ENCODE measurements at regions not wholly inside any gene's neighbourhood (a gene's known extent, or its start where the extent isn't known, plus 50 kb on each side); places are given as distances from the start of the nearest gene placed in this dataset.

- Histone ChIP-seq H3K27me3 (ENCODE audit: insufficient read depth, low read length) (no peaks in the 10 kb centered on the region), H3K4me1 (ENCODE audit: insufficient read depth, low read length) (0 out of 2 replicates have a peak, but pooled peaks cover 3% of the 10 kb centered on the region), H3K4me3 (ENCODE audit: low read length) (no peak overlapping the region), H3K9ac (ENCODE audit: low read depth, low read length) (no peak overlapping the region), H3K27ac (ENCODE audit: low read depth, low read length) (no peak overlapping the region), H3K36me3 (ENCODE audit: insufficient read depth, low read length) (no peaks in the 10 kb centered on the region), H3K9me3 (ENCODE audit: insufficient read depth, low read depth, low read length) (no peaks in the 10 kb centered on the region)
- WGBS: 88% methylated on average over 6 of the region's 6 CpGs
Measured at GRCh38 chr10:21213381-21213780, 312.1 kb downstream of the SKIDA1 start.

GRCh38 chr10:21212912-21213311 is 312.6 kb downstream of the SKIDA1 start:
- 95% methylated on average over 5 of the region's 5 CpGs for WGBS
- no peak overlapping the region for H3K27ac ChIP-seq (ENCODE audit: low read depth, low read length)

DNA sequence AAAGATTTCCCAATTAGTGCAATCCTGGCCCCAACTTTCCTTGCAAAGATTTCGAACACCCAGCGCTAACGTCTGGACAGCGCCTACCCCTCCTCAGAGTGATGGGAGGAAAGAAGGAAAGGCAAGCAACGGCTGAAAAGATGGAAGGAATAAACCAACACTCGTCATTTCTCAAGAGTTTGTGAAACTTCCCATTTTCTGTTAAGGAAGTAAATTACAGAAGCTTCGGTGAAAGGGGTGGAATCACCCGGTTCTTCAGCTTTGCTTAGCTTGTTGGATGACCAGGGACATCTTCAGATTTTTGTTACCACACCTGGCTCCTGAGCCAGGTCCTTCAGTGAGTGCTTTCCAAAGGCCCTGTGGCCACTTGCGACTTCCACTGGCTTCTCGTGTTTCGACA is 313.1 kb downstream of the SKIDA1 start:
- 95% methylated on average over 11 of the region's 11 CpGs for WGBS
- H3K9ac ChIP-seq (ENCODE audit: low read depth, low read length): no peak overlapping the region

More at GRCh38 chr10:21212912-21213311, 312.6 kb downstream of the SKIDA1 start:
- Histone ChIP-seq H3K4me3 (ENCODE audit: low read length) (no peak overlapping the region), H3K9me3 (ENCODE audit: insufficient read depth, low read depth, low read length) (no peaks in the 10 kb centered on the region), H3K36me3 (ENCODE audit: insufficient read depth, low read length) (no peaks in the 10 kb centered on the region), H3K27me3 (ENCODE audit: insufficient read depth, low read length) (no peaks in the 10 kb centered on the region), H3K9ac (ENCODE audit: low read depth, low read length) (no peak overlapping the region), H3K4me1 (ENCODE audit: insufficient read depth, low read length) (0 out of 2 replicates have a peak, but pooled peaks cover 3% of the 10 kb centered on the region)

GRCh38 chr10:21209495-21209894 is 312.4 kb upstream of the NEBL start:
- no peak overlapping the region for H3K9ac ChIP-seq (ENCODE audit: low read depth, low read length)
- H3K27me3 ChIP-seq (ENCODE audit: insufficient read depth, low read length): no peaks in the 10 kb centered on the region
- no peak overlapping the region for H3K27ac ChIP-seq (ENCODE audit: low read depth, low read length)
- no peaks in the 10 kb centered on the region for H3K9me3 ChIP-seq (ENCODE audit: insufficient read depth, low read depth, low read length)
- no peak overlapping the region for H3K4me3 ChIP-seq (ENCODE audit: low read length)
- 93% methylated on average over 4 of the region's 4 CpGs for WGBS
- 0 out of 2 replicates have a peak, but pooled peaks cover 3% of the 10 kb centered on the region for H3K4me1 ChIP-seq (ENCODE audit: insufficient read depth, low read length)
- H3K36me3 ChIP-seq (ENCODE audit: insufficient read depth, low read length): no peaks in the 10 kb centered on the region

More for the DNA sequence above, 313.1 kb downstream of the SKIDA1 start:
- H3K36me3 ChIP-seq (ENCODE audit: insufficient read depth, low read length): no peaks in the 10 kb centered on the region
- 0 out of 2 replicates have a peak, but pooled peaks cover 3% of the 10 kb centered on the region for H3K4me1 ChIP-seq (ENCODE audit: insufficient read depth, low read length)
- no peak overlapping the region for H3K4me3 ChIP-seq (ENCODE audit: low read length)
- no peak overlapping the region for H3K27ac ChIP-seq (ENCODE audit: low read depth, low read length)
- no peaks in the 10 kb centered on the region for H3K9me3 ChIP-seq (ENCODE audit: insufficient read depth, low read depth, low read length)
- H3K27me3 ChIP-seq (ENCODE audit: insufficient read depth, low read length): no peaks in the 10 kb centered on the region

- H3K27ac ChIP-seq (ENCODE audit: low read depth, low read length): no peak overlapping the region
- WGBS: 77% methylated on average over 6 of the region's 7 CpGs
Measured at GRCh38 chr10:21208666-21209316, 311.7 kb upstream of the NEBL start.

DNA sequence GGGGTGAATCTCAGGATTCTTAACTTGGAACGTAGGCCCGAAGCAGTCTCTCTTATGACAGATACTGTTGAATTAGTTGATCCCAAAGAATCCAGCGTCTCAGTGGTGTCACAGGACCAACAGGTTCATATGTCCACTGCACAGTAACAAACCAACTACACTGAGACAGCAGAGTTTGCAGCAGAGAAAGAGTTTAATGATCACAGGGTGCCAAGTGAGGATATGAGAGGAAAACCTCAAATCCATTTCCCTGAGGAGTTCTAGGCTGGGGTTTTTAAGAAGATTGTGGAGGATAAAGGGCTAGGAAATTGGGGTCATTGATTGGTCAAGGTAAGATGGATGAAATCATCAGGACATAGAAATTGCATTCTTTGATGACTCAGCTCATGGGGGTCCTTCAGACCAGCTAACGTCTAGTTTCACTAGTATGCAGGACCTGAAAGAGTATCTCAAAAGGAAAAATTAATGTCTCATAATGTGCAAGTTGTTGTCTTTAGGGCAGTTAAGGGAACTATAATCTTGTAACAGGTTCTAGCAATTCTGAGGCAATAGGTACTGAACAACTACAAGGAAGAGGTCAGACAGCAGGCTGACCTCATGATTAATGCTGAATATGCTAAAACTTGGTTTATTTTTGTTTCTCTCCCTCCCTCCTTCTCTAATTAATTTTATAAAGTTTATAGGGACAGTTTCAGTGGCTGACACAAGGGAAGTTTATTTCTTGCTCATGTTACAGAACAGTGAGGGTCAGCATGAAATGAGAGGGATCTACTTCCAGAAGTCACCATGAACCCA is 310.9 kb upstream of the NEBL start:
- WGBS: 96% methylated on average over 4 of the region's 4 CpGs
- Histone ChIP-seq H3K9ac (ENCODE audit: low read depth, low read length) (no peak overlapping the region), H3K36me3 (ENCODE audit: insufficient read depth, low read length) (no peaks in the 10 kb centered on the region), H3K9me3 (ENCODE audit: insufficient read depth, low read depth, low read length) (no peaks in the 10 kb centered on the region), H3K27me3 (ENCODE audit: insufficient read depth, low read length) (no peaks in the 10 kb centered on the region), H3K4me1 (ENCODE audit: insufficient read depth, low read length) (0 out of 2 replicates have a peak, but pooled peaks cover 3% of the 10 kb centered on the region), H3K27ac (ENCODE audit: low read depth, low read length) (no peak overlapping the region), H3K4me3 (ENCODE audit: low read length) (no peak overlapping the region)

More at GRCh38 chr10:21208666-21209316, 311.7 kb upstream of the NEBL start:
- H3K9ac ChIP-seq (ENCODE audit: low read depth, low read length): no peak overlapping the region
- H3K36me3 ChIP-seq (ENCODE audit: insufficient read depth, low read length): no peaks in the 10 kb centered on the region
- H3K4me3 ChIP-seq (ENCODE audit: low read length): no peak overlapping the region
- 0 out of 2 replicates have a peak, but pooled peaks cover 3% of the 10 kb centered on the region for H3K4me1 ChIP-seq (ENCODE audit: insufficient read depth, low read length)
- no peaks in the 10 kb centered on the region for H3K27me3 ChIP-seq (ENCODE audit: insufficient read depth, low read length)
- no peaks in the 10 kb centered on the region for H3K9me3 ChIP-seq (ENCODE audit: insufficient read depth, low read depth, low read length)

DNA sequence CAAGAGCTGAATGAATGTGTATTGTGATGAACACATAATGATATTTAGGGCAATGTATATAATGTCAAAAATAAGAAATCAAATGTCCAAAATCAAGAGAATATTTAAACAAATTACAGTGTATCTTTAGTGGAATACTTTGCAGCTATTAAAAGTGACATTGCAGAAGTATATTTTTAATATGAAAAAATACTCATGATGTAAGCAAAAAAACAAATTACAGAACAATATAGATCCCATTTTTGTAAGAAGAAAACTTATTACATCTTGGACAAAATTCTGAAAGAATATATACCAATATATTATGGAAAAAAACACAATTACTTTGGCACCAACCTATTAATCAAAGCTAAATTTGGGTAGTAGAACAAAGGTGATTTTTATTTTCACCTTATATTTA is 308.2 kb upstream of the NEBL start:
- H3K27me3 ChIP-seq (ENCODE audit: insufficient read depth, low read length): no peaks in the 10 kb centered on the region
- no peaks in the 10 kb centered on the region for H3K36me3 ChIP-seq (ENCODE audit: insufficient read depth, low read length)
- 0 out of 2 replicates have a peak, but pooled peaks cover 3% of the 10 kb centered on the region for H3K4me1 ChIP-seq (ENCODE audit: insufficient read depth, low read length)
- no peaks in the 10 kb centered on the region for H3K9me3 ChIP-seq (ENCODE audit: insufficient read depth, low read depth, low read length)
- no peak overlapping the region for H3K27ac ChIP-seq (ENCODE audit: low read depth, low read length)
- no peak overlapping the region for H3K4me3 ChIP-seq (ENCODE audit: low read length)
- no peak overlapping the region for H3K9ac ChIP-seq (ENCODE audit: low read depth, low read length)

DNA sequence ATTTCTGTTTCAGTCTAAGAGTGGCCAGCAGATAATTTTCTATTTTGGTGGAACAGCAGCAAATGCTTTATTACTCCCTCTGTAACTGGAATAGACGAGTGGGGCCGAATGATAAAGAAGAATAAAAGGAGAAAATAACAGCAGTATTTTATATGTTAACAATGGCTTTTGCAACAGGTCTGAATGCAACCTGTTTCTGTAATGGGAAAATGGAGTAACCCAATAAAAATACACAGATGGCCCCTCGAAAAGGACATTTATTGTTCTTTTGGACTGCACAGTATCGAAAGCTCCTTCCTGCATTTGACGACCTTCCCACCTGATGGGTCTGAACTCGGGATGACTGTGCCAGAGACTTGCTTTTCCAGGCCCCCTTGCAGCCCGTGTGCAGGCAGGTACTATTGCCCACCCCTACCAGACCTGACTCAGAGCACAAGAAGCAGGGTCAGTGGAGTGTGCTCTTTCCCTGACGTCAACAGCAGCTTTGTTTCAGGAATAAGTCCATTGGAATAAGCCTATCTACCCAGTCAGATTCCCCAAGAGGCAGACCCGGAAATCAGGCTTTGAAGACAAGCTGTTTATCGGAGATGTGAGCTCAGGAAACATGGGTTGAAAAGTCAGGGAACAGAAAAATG is 306.5 kb upstream of the NEBL start:
- Histone ChIP-seq H3K4me1 (ENCODE audit: insufficient read depth, low read length) (no peaks in the 10 kb centered on the region), H3K27me3 (ENCODE audit: insufficient read depth, low read length) (no peaks in the 10 kb centered on the region), H3K9ac (ENCODE audit: low read depth, low read length) (no peak overlapping the region), H3K4me3 (ENCODE audit: low read length) (no peak overlapping the region), H3K36me3 (ENCODE audit: insufficient read depth, low read length) (no peaks in the 10 kb centered on the region), H3K9me3 (ENCODE audit: insufficient read depth, low read depth, low read length) (0 out of 2 replicates have a peak, but pooled peaks cover 1% of the 10 kb centered on the region), H3K27ac (ENCODE audit: low read depth, low read length) (no peak overlapping the region)
- WGBS: 86% methylated on average over 10 of the region's 10 CpGs

DNA sequence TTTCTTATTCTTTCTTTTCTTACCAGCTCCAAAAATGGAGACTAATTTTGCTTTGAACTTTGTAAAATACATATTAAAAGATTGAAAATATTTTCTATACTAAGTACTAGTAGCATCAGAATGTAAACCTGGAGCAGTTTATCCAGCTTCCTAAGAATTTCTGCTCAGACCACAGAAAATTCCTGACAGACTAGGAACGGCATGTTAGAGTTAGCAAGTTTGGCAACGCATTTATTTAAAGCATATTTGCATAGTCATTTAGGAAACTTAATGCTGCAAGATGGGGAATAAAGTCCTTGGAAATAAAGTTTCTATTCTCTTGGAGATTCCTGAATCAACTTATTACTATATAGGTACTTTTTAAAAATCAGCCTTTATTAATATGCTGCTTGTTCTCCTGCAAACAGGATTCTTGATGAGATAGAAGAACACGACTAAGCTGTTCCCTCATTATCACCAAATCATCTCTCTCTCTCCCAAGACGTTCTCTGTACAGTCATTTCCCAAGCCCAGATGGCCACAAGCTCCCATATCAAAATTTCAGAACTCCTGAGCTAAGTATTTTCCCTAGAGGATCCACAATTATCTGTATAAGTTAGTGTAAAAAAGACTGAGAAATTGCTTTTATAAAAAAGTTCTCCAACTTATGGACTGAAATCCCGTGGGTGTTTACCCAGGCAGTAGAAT is 305.8 kb upstream of the NEBL start:
- WGBS: 88% methylated on average over 5 of the region's 5 CpGs
- no peaks in the 10 kb centered on the region for H3K27me3 ChIP-seq (ENCODE audit: insufficient read depth, low read length)

DNA sequence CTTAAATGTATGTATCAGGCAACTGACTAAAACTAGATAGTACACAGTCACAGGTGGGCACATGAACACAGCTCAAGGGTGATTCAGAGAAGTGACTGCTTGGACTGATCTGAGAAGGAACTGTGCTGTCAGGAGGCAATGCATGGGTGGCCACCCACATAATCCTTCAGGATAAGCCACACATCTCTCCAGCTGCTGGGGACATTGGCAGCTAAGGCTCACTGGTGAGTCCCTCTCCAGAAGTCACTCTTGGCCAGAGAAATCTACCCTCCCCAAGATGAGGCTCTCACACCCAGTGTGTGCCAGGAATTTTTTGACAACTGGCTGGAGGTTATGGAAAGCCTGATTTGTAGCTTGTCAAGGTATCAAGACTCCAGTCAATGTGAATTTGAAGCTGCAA is 302.4 kb upstream of the NEBL start:
- Histone ChIP-seq H3K27ac (ENCODE audit: low read depth, low read length) (no peak overlapping the region), H3K36me3 (ENCODE audit: insufficient read depth, low read length) (no peaks in the 10 kb centered on the region; the same call in 1 of the 2 replicates), H3K27me3 (ENCODE audit: insufficient read depth, low read length) (no peaks in the 10 kb centered on the region), H3K9me3 (ENCODE audit: insufficient read depth, low read depth, low read length) (peaks cover 8% of the 10 kb centered on the region; the same call in 1 of the 2 replicates), H3K9ac (ENCODE audit: low read depth, low read length) (no peak overlapping the region), H3K4me3 (ENCODE audit: low read length) (no peak overlapping the region), H3K4me1 (ENCODE audit: insufficient read depth, low read length) (no peaks in the 10 kb centered on the region)

More for the DNA sequence above, 305.8 kb upstream of the NEBL start:
- no peak overlapping the region for H3K4me3 ChIP-seq (ENCODE audit: low read length)
- no peak overlapping the region for H3K9ac ChIP-seq (ENCODE audit: low read depth, low read length)
- peaks cover 8% of the 10 kb centered on the region; the same call in 1 of the 2 replicates for H3K9me3 ChIP-seq (ENCODE audit: insufficient read depth, low read depth, low read length)
- no peak overlapping the region for H3K27ac ChIP-seq (ENCODE audit: low read depth, low read length)
- no peaks in the 10 kb centered on the region; the same call in 1 of the 2 replicates for H3K36me3 ChIP-seq (ENCODE audit: insufficient read depth, low read length)
- H3K4me1 ChIP-seq (ENCODE audit: insufficient read depth, low read length): no peaks in the 10 kb centered on the region

Measured in HUES64 (cell line).